Calu3 (cell line): ENCODE measurements at regions not wholly inside any gene's neighbourhood (a gene's known extent, or its start where the extent isn't known, plus 50 kb on each side); places are given as distances from the start of the nearest gene placed in this dataset.

Experiments used
- BruUV-seq: library from RNA; stranded (reverse); fragments of 400-500 nt; replicated peaks from 2 replicates; lab custom pipeline; 2021; lab: Mats Ljungman, UMichigan
- CTCF ChIA-PET: fragments of 300-600 bp; sonication (Branson Sonifier 250); formaldehyde crosslinking; loops from one replicate; lab custom pipeline; 2022; ENCODE audit warnings: antibody characterized with exemption; lab: Charles Lee
- DNase-seq: peaks from one replicate; pipeline ENCODE4 v3.0.0; 2022
- H3K27ac Mint-ChIP-seq: one replicate; pipeline ENCODE4 v1.8.0; 2022; ENCODE audit warnings: mixed read lengths; ENCODE audit not compliant: unreplicated experiment
- H3K27me3 Mint-ChIP-seq: one replicate; pipeline ENCODE4 v1.8.0; 2022; ENCODE audit warnings: mixed read lengths; ENCODE audit not compliant: unreplicated experiment
- H3K36me3 Mint-ChIP-seq: one replicate; pipeline ENCODE4 v1.8.0; 2022; ENCODE audit warnings: mild to moderate bottlenecking, moderate library complexity, mixed read lengths; ENCODE audit not compliant: insufficient read depth, unreplicated experiment
- H3K4me1 Mint-ChIP-seq: one replicate; pipeline ENCODE4 v1.8.0; 2022; ENCODE audit warnings: mild to moderate bottlenecking, low read depth, mixed read lengths; ENCODE audit not compliant: unreplicated experiment
- H3K4me3 Mint-ChIP-seq: one replicate; pipeline ENCODE4 v1.8.0; 2022; ENCODE audit warnings: mild to moderate bottlenecking, low read depth, moderate library complexity, mixed read lengths; ENCODE audit not compliant: unreplicated experiment
- H3K9me3 Mint-ChIP-seq: one replicate; pipeline ENCODE4 v1.8.0; 2022; ENCODE audit warnings: low read depth, mixed read lengths; ENCODE audit not compliant: unreplicated experiment
- intact Hi-C: fragments of 100-400 bp; cut with micrococcal nuclease; formaldehyde crosslinking; loops from one replicate; pipeline ENCODE4 v1.10.0; 2022; ENCODE audit not compliant: unreplicated experiment
- TF ChIP-seq, protein P1 (sequence below): fragments of 200-600 bp; IDR thresholded peaks from one replicate; pipeline ENCODE4 v1.8.0; 2022; ENCODE audit warnings: antibody characterized with exemption; ENCODE audit not compliant: unreplicated experiment

GRCh38 chr4:156188596-156188995, 234.9 kb upstream of the CTSO start:
- H3K9me3 Mint-ChIP-seq: no peaks in the 10 kb centered on the region
- BruUV-seq: no TSS peak
- no peaks in the 10 kb centered on the region for H3K27me3 Mint-ChIP-seq
- DNase-seq: no peak
- no peaks in the 10 kb centered on the region for H3K4me1 Mint-ChIP-seq
- TF ChIP-seq, protein P1, sequence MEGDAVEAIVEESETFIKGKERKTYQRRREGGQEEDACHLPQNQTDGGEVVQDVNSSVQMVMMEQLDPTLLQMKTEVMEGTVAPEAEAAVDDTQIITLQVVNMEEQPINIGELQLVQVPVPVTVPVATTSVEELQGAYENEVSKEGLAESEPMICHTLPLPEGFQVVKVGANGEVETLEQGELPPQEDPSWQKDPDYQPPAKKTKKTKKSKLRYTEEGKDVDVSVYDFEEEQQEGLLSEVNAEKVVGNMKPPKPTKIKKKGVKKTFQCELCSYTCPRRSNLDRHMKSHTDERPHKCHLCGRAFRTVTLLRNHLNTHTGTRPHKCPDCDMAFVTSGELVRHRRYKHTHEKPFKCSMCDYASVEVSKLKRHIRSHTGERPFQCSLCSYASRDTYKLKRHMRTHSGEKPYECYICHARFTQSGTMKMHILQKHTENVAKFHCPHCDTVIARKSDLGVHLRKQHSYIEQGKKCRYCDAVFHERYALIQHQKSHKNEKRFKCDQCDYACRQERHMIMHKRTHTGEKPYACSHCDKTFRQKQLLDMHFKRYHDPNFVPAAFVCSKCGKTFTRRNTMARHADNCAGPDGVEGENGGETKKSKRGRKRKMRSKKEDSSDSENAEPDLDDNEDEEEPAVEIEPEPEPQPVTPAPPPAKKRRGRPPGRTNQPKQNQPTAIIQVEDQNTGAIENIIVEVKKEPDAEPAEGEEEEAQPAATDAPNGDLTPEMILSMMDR: no peak
- no peak overlapping the region for H3K4me3 Mint-ChIP-seq
- no peak overlapping the region for H3K27ac Mint-ChIP-seq
- intact Hi-C loops: no loop called here
- no peaks in the 10 kb centered on the region for H3K36me3 Mint-ChIP-seq
- CTCF ChIA-PET: no interaction called here

DNA sequence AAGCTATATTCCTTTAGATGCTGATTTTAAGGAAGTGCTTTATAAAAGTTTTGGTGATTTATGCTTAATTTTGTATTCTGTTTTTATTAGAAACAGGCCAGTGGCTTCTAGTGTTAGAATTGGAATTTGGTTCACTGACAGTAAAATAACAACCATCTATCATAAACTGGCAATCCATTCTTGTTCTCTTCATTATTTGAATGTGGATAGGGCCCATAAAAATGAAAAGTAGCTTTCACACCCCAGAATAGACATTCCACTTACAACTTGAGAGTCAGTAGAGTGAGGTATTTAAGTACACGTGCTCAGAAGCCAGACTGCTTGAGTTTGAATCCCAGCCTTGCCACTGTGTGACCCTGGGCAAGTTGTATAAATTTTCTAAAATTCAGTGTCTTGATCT, 232.4 kb upstream of the CTSO start:
- H3K4me1 Mint-ChIP-seq: no peaks in the 10 kb centered on the region
- intact Hi-C loops: no loop called here
- DNase-seq: no peak
- no peak overlapping the region for H3K4me3 Mint-ChIP-seq
- no TSS peak for BruUV-seq
- TF ChIP-seq, protein P1: no peak
- CTCF ChIA-PET: no interaction called here
- no peaks in the 10 kb centered on the region for H3K36me3 Mint-ChIP-seq
- no peak overlapping the region for H3K27ac Mint-ChIP-seq
- no peaks in the 10 kb centered on the region for H3K9me3 Mint-ChIP-seq
- H3K27me3 Mint-ChIP-seq: no peaks in the 10 kb centered on the region

DNA sequence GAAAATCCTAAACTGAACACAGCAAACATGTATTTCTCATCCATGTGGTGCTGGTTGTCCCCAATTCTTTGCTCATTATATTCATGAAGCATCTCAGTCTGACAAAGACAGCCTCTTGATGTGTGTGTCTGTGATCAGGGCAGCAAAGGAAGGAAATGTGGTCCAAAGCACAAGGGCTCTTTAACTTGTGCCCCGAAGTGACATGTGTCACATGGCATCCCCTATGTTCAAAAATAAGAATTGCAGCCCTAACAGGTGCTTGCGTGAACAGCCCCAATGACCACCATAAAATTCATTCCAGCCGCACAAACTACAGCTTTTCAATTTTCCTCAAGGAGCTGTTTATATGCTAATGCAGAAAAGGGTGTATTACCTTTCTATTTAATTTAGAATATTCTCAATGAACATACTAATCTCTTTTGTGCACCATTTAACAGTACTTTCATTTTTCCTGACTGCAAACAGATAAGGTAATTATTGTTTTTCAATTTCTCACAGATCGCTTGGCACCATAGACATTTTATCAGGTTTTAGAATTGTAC, 231.9 kb upstream of the CTSO start:
- no peaks in the 10 kb centered on the region for H3K4me1 Mint-ChIP-seq
- H3K9me3 Mint-ChIP-seq: no peaks in the 10 kb centered on the region
- intact Hi-C loops: no loop called here
- no peak overlapping the region for H3K4me3 Mint-ChIP-seq
- H3K27me3 Mint-ChIP-seq: no peaks in the 10 kb centered on the region
- BruUV-seq: no TSS peak
- H3K27ac Mint-ChIP-seq: no peak overlapping the region
- TF ChIP-seq, protein P1: no peak
- H3K36me3 Mint-ChIP-seq: no peaks in the 10 kb centered on the region
- DNase-seq: no peak
- CTCF ChIA-PET: no interaction called here

DNA sequence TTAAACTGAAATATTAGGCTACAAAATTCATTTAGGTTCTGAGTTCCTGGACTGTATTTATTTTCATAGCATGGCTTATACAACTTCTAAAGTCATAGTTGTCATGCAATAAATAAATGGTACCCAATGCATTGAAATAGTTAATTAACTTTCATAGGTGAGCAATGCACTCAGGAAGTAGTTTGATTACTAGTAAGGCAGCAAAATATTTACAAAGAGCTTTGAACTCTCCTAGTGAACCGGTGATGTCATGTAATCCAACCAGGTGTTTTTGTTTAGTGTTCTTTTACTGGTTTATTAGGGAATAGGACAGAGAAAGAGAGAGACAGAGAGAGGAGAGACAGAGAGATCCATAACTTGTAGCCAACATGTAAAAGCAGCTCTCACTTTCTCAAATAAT, 228.6 kb upstream of the CTSO start:
- BruUV-seq: no TSS peak
- TF ChIP-seq, protein P1: no peak
- H3K9me3 Mint-ChIP-seq: no peaks in the 10 kb centered on the region
- intact Hi-C loops: no loop called here
- H3K4me1 Mint-ChIP-seq: no peaks in the 10 kb centered on the region
- H3K27ac Mint-ChIP-seq: no peak overlapping the region
- H3K36me3 Mint-ChIP-seq: no peaks in the 10 kb centered on the region
- H3K27me3 Mint-ChIP-seq: no peaks in the 10 kb centered on the region
- CTCF ChIA-PET: no interaction called here
- H3K4me3 Mint-ChIP-seq: no peak overlapping the region
- DNase-seq: no peak
